Neural progenitor cell (in vitro differentiated cells): ENCODE measurements at regions not wholly inside any gene's neighbourhood (a gene's known extent, or its start where the extent isn't known, plus 50 kb on each side); places are given as distances from the start of the nearest gene placed in this dataset.

ENCODE experiments used
- DNase-seq: peaks from one replicate; pipeline ENCODE4 v3.0.0-alpha.2; 2016; ENCODE audit warnings: low spot score
- H2AFZ ChIP-seq: fragments of 200-600 bp; sonication (generic); replicated peaks from 2 replicates; pipeline ENCODE4 v1.6.1; 2016; ENCODE audit warnings: antibody characterized with exemption
- H3F3A ChIP-seq: fragments of 200-600 bp; sonication (generic); 2 replicates; pipeline ENCODE4 v1.6.1; 2016; ENCODE audit warnings: antibody characterized with exemption, low read depth
- H3K27ac ChIP-seq: fragments of 200-600 bp; sonication (generic); 2 replicates; pipeline ENCODE4 v1.5.1; 2016; ENCODE audit warnings: mild to moderate bottlenecking
- H3K27me3 ChIP-seq: fragments of 200-600 bp; sonication (generic); 2 replicates; pipeline ENCODE4 v1.6.1; 2016; ENCODE audit warnings: mild to moderate bottlenecking, moderate library complexity
- H3K36me3 ChIP-seq: fragments of 200-600 bp; sonication (generic); 2 replicates; pipeline ENCODE4 v1.5.1; 2016
- H3K4me1 ChIP-seq: fragments of 200-600 bp; sonication (generic); 2 replicates; pipeline ENCODE4 v1.6.1; 2016; ENCODE audit warnings: mixed run types
- H3K4me2 ChIP-seq: fragments of 200-600 bp; sonication (generic); 2 replicates; pipeline ENCODE4 v1.6.1; 2016
- H3K4me3 ChIP-seq: fragments of 200-600 bp; sonication (generic); 2 replicates; pipeline ENCODE4 v1.5.1; 2016
- H3K79me2 ChIP-seq: fragments of 200-600 bp; sonication (generic); 2 replicates; pipeline ENCODE4 v1.6.1; 2016; ENCODE audit warnings: low read depth
- H3K9ac ChIP-seq: fragments of 200-600 bp; sonication (generic); 2 replicates; pipeline ENCODE4 v1.6.1; 2016
- H3K9me3 ChIP-seq: fragments of 200-600 bp; sonication (generic); 2 replicates; pipeline ENCODE4 v1.5.1; 2016; ENCODE audit warnings: low read depth
- H4K20me1 ChIP-seq: fragments of 200-600 bp; sonication (generic); 2 replicates; pipeline ENCODE4 v1.6.1; 2016; ENCODE audit warnings: low read depth
- H3K27ac Mint-ChIP-seq: 3 replicates; pipeline ENCODE4 v1.8.0; 2021; ENCODE audit warnings: mixed read lengths
- H3K27me3 Mint-ChIP-seq: 2 replicates; pipeline ENCODE4 v1.8.0; 2022; ENCODE audit warnings: low read depth, mild to moderate bottlenecking, inconsistent platforms, moderate library complexity, mixed read lengths; ENCODE audit not compliant: insufficient read depth
- H3K36me3 Mint-ChIP-seq: 3 replicates; pipeline ENCODE4 v1.8.0; 2021; ENCODE audit warnings: mixed read lengths
- H3K4me1 Mint-ChIP-seq: 3 replicates; pipeline ENCODE4 v1.8.0; 2021; ENCODE audit warnings: mixed read lengths
- H3K4me3 Mint-ChIP-seq: 3 replicates; pipeline ENCODE4 v1.8.0; 2021; ENCODE audit warnings: mild to moderate bottlenecking, moderate library complexity, mixed read lengths
- H3K9me3 Mint-ChIP-seq: 3 replicates; pipeline ENCODE4 v1.8.0; 2020; ENCODE audit warnings: mixed read lengths
- CTCF ChIP-seq: fragments of 200-600 bp; sonication (generic); IDR thresholded peaks from 2 replicates; pipeline ENCODE4 v1.5.1; 2017; ENCODE audit warnings: antibody characterized with exemption, mild to moderate bottlenecking
- EZH2 ChIP-seq: fragments of 200-600 bp; sonication (generic); IDR thresholded peaks from 2 replicates; pipeline ENCODE4 v1.6.1; 2017; ENCODE audit warnings: antibody characterized with exemption, mild to moderate bottlenecking, moderate library complexity
- EZH2phosphoT487 ChIP-seq: fragments of 200-600 bp; sonication (generic); IDR thresholded peaks from 2 replicates; pipeline ENCODE4 v1.6.1; 2017; ENCODE audit warnings: antibody characterized with exemption

DNA sequence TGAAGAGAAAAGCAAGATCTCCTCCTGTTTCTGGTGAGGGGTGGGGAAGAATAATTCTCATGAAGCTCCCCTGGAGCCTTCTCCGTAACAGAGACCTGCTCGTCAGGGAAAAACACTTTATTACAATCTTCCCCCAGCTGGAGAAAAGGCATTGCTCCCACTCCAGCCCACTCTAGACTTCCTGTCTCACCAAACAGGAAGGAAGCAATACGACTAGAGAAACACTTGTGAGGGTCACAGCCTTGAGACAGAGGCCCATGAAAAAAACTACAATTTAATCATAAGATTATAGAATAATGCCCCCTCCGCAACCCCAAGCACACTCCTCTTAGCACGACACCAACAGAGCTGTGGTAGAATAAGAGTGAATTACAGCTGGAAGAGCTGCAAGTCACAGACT lies 197.2 kb upstream of the S1PR3 start:
- Histone ChIP-seq H3K79me2 (no peaks in the 10 kb centered on the region), H3K9me3 (peaks cover 3% of the 10 kb centered on the region), H3K27ac (no peak overlapping the region), H3K4me1 (no peaks in the 10 kb centered on the region), H3K27me3 (no peaks in the 10 kb centered on the region), H3K4me2 (no peak overlapping the region), H3K9ac (no peak overlapping the region), H3K36me3 (no peaks in the 10 kb centered on the region), H4K20me1 (no peaks in the 10 kb centered on the region), H2AFZ (no peak overlapping the region), H3K4me3 (no peak overlapping the region), H3F3A (no peaks in the 10 kb centered on the region)
- Mint-ChIP-seq H3K27me3 (peaks cover 3% of the 10 kb centered on the region), H3K27ac (no peak overlapping the region), H3K4me1 (no peaks in the 10 kb centered on the region), H3K4me3 (no peak overlapping the region), H3K36me3 (no peaks in the 10 kb centered on the region), H3K9me3 (peaks cover 25% of the 10 kb centered on the region)
- DNase-seq: no peak
- no peak for TF ChIP-seq EZH2

- no peak overlapping the region for H3K4me3 Mint-ChIP-seq
- H3K4me1 Mint-ChIP-seq: peaks cover 5% of the 10 kb centered on the region
- Histone ChIP-seq H3F3A (no peaks in the 10 kb centered on the region), H4K20me1 (no peaks in the 10 kb centered on the region), H3K27me3 (no peaks in the 10 kb centered on the region), H3K27ac (no peak overlapping the region), H3K4me2 (no peak overlapping the region), H3K79me2 (no peaks in the 10 kb centered on the region), H3K9ac (no peak overlapping the region), H3K36me3 (no peaks in the 10 kb centered on the region), H3K4me1 (no peaks in the 10 kb centered on the region), H2AFZ (no peak overlapping the region), H3K4me3 (no peak overlapping the region), H3K9me3 (peaks cover 3% of the 10 kb centered on the region)
- peaks cover 3% of the 10 kb centered on the region for H3K27me3 Mint-ChIP-seq
- no peaks in the 10 kb centered on the region for H3K36me3 Mint-ChIP-seq
- peaks cover 21% of the 10 kb centered on the region for H3K9me3 Mint-ChIP-seq
- TF ChIP-seq EZH2phosphoT487: no peak
- no peak for TF ChIP-seq EZH2
- no peak for TF ChIP-seq CTCF
- DNase-seq: no peak
- no peak overlapping the region for H3K27ac Mint-ChIP-seq
Measured at GRCh38 chr9:88796947-88797346, 194.3 kb upstream of the S1PR3 start.

- Mint-ChIP-seq H3K9me3 (peaks cover 25% of the 10 kb centered on the region), H3K4me3 (no peak overlapping the region), H3K4me1 (peaks cover 9% of the 10 kb centered on the region), H3K27me3 (peaks cover 6% of the 10 kb centered on the region), H3K27ac (no peak overlapping the region), H3K36me3 (no peaks in the 10 kb centered on the region)
- Histone ChIP-seq H3K27ac (no peak overlapping the region), H2AFZ (no peak overlapping the region), H4K20me1 (no peaks in the 10 kb centered on the region), H3K79me2 (no peaks in the 10 kb centered on the region), H3K9ac (no peak overlapping the region), H3K36me3 (no peaks in the 10 kb centered on the region), H3K4me3 (no peak overlapping the region), H3K27me3 (no peaks in the 10 kb centered on the region), H3K4me2 (no peak overlapping the region), H3K9me3 (peaks cover 3% of the 10 kb centered on the region), H3K4me1 (no peaks in the 10 kb centered on the region), H3F3A (no peaks in the 10 kb centered on the region)
- TF ChIP-seq EZH2 (no peak), CTCF (no peak), EZH2phosphoT487 (no peak)
- no peak for DNase-seq
Measured at GRCh38 chr9:88798476-88798875, 192.8 kb upstream of the S1PR3 start.

DNA sequence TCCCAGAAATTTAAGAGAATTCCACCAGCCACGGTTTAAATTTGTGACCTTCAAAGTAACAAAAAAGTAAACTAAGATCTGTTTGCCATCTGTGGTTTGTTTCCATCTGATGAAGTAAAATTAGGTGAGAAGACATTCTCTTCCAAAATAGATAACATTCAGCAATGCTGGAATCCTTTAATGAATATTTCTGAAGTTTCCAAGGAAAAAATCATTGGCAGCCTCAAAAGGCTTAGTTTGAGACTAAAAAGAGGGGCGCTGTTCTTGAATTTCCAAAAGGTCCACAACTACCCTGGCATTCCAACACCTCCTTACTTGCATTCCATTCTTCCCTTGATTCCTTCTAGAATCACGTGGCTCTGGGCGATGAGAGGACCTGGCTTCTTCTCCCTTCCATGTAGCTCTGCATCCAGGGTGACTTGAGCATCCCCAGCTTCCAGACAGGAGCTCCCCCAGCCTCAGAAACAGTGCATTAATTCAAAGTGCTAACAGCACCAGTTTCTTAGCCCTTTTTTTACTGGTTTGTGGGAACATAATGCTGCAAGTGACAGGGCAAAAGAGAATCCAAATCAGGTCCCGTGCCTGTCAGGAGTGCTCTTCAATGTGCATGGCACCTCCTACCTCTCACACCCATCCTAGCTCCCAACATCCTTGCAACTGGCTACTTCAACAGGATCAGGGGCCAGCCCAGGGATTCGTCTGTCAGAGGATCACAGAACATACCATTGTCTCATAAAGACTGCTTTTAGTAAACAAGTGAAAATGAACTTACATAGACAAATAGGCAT lies 191.5 kb upstream of the S1PR3 start:
- peaks cover 21% of the 10 kb centered on the region for H3K9me3 Mint-ChIP-seq
- no peak overlapping the region for H3K27ac Mint-ChIP-seq
- Histone ChIP-seq H3K4me3 (no peak overlapping the region), H3K9me3 (peaks cover 3% of the 10 kb centered on the region), H3K79me2 (no peaks in the 10 kb centered on the region), H3K27ac (no peak overlapping the region), H2AFZ (no peak overlapping the region), H3F3A (no peaks in the 10 kb centered on the region), H3K4me2 (no peak overlapping the region), H3K36me3 (no peaks in the 10 kb centered on the region), H4K20me1 (no peaks in the 10 kb centered on the region), H3K27me3 (no peaks in the 10 kb centered on the region), H3K9ac (no peak overlapping the region), H3K4me1 (no peaks in the 10 kb centered on the region)
- no peak overlapping the region for H3K4me3 Mint-ChIP-seq
- peaks cover 6% of the 10 kb centered on the region for H3K27me3 Mint-ChIP-seq
- H3K36me3 Mint-ChIP-seq: no peaks in the 10 kb centered on the region
- H3K4me1 Mint-ChIP-seq: peaks cover 14% of the 10 kb centered on the region
- TF ChIP-seq EZH2: no peak
- TF ChIP-seq CTCF: no peak
- TF ChIP-seq EZH2phosphoT487: no peak
- no peak for DNase-seq
